Testis (tissue), 2 donors: ENCODE measurements at regions not wholly inside any gene's neighbourhood (a gene's known extent, or its start where the extent isn't known, plus 50 kb on each side); places are given as distances from the start of the nearest gene placed in this dataset.
"Not testable (repeated sequence)": the region's sequence is repeated elsewhere in the genome, so short reads cannot be mapped to it uniquely, and the experiment has no call there.

Experiments
- POLR2A ChIP-seq: fragments of 450-650 bp; IDR thresholded peaks from one replicate; pipeline ENCODE4 v1.6.1; 2017; ENCODE audit warnings: antibody characterized with exemption, mild to moderate bottlenecking, moderate library complexity
- TF ChIP-seq, protein P1 (sequence below), 3 experiments: fragments of 450-650 bp in 2 of 3; fragments of 200-600 bp in 1 of 3; sonication (generic) in 1 of 3; IDR thresholded peaks; one replicate each; pipeline ENCODE4 v1.5.1; 2016 to 2019; ENCODE audit warnings: antibody characterized with exemption in 3 of 3, mild to moderate bottlenecking in 2 of 3, moderate library complexity in 1 of 3

DNA sequence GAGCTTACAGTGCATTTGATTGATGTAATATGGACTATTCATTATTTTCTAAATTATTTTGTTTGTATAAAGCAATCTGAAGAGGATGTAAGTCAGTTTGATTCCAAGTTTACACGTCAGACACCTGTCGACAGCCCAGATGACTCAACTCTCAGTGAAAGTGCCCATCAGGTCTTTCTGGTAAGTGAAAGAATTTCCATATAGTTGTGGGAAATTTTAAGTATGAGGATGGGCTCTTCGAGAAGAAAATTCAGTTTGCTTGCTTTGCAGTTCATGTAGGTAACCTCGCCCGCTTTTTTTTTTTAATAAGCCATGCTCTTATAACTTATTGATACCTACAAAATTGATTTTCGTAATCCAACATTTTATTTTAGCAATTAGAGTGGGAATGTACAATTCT, 151.6 kb downstream of the CDRT15L2 start:
- TF ChIP-seq, protein P1, sequence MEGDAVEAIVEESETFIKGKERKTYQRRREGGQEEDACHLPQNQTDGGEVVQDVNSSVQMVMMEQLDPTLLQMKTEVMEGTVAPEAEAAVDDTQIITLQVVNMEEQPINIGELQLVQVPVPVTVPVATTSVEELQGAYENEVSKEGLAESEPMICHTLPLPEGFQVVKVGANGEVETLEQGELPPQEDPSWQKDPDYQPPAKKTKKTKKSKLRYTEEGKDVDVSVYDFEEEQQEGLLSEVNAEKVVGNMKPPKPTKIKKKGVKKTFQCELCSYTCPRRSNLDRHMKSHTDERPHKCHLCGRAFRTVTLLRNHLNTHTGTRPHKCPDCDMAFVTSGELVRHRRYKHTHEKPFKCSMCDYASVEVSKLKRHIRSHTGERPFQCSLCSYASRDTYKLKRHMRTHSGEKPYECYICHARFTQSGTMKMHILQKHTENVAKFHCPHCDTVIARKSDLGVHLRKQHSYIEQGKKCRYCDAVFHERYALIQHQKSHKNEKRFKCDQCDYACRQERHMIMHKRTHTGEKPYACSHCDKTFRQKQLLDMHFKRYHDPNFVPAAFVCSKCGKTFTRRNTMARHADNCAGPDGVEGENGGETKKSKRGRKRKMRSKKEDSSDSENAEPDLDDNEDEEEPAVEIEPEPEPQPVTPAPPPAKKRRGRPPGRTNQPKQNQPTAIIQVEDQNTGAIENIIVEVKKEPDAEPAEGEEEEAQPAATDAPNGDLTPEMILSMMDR (IDR thresholded peaks at IDR 0.05) = not testable (repeated sequence)
- TF ChIP-seq POLR2A = not testable (repeated sequence)
